HL-60 (cell line): ENCODE measurements at regions not wholly inside any gene's neighbourhood (a gene's known extent, or its start where the extent isn't known, plus 50 kb on each side); places are given as distances from the start of the nearest gene placed in this dataset.

Source experiments
- DNase-seq, 2 experiments: peaks; one replicate each; pipeline ENCODE4 v3.0.0-alpha.2; 2010 to 2020; ENCODE audit warnings: low read depth in 1 of 2, low spot score in 1 of 2
- H3K27ac ChIP-seq: fragments of 250-450 bp; sonication (Bioruptor Pico); replicated peaks from 2 replicates; pipeline ENCODE4 v1.5.1; 2020; ENCODE audit warnings: mild to moderate bottlenecking, moderate library complexity
- H3K27me3 ChIP-seq: fragments of 250-450 bp; sonication (Bioruptor Pico); 2 replicates; pipeline ENCODE4 v1.5.1; 2021; ENCODE audit warnings: mild to moderate bottlenecking, moderate library complexity; ENCODE audit not compliant: insufficient read depth, poor library complexity, severe bottlenecking
- H3K4me3 ChIP-seq: replicated peaks from 2 replicates; pipeline ENCODE4 v1.5.1; 2011; ENCODE audit warnings: mild to moderate bottlenecking, control low read depth, low read length; ENCODE audit not compliant: insufficient read depth
- GABPA ChIP-seq: IDR thresholded peaks from 2 replicates; pipeline ENCODE4 v1.6.1; 2012; ENCODE audit warnings: low read depth
- POLR2AphosphoS5 ChIP-seq: IDR thresholded peaks from 2 replicates; pipeline ENCODE4 v1.6.1; 2012; ENCODE audit warnings: low read depth
- SPI1 ChIP-seq: IDR thresholded peaks from 2 replicates; pipeline ENCODE4 v1.6.1; 2012; ENCODE audit warnings: low read depth, mild to moderate bottlenecking, borderline replicate concordance
- TF ChIP-seq, protein P1 (sequence below): IDR thresholded peaks from one replicate; pipeline ENCODE4 v1.5.1; 2011; ENCODE audit warnings: low read length, control low read depth, inconsistent platforms; ENCODE audit not compliant: insufficient read depth
- TF ChIP-seq, protein P2 (sequence below): IDR thresholded peaks from 2 replicates; pipeline ENCODE4 v1.6.1; 2012; ENCODE audit warnings: low read depth; ENCODE audit not compliant: insufficient replicate concordance

DNA sequence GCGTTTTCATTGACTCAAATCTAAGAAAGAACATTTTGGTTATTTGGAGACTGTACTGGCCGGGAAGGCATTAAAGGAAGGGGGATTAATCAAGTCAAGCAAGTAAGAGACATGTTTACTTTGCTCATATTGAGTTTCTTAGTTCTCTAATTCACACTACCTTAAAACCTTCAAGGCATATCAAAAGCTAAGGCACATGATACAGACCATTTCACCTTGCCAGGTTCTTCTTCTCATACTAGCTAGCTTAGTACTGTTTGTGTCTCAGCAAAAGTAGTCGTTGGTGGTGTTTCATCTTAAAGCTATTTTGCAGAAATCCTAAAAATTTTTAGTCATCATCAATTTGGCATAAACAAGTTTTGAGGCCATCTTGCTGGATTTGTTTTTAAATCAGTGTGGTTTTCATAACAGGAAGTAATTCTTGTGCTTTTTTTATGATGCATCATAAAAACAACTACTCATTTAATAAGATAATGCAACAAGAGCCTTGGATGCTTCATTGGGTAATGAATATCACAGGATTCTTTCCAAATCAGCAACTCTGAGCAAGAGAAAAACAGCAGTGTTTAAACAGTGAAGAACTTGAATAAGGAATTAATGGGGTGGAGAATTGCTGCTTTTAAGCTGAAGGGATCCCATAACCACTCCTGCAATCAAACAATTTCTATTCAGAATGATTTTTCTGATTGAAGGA, 425.3 kb downstream of the EPM2A start:
- Histone ChIP-seq H3K27ac (no peak overlapping the region), H3K4me3 (no peak overlapping the region), H3K27me3 (no peaks in the 10 kb centered on the region)
- no peak for DNase-seq
- TF ChIP-seq, protein P1, sequence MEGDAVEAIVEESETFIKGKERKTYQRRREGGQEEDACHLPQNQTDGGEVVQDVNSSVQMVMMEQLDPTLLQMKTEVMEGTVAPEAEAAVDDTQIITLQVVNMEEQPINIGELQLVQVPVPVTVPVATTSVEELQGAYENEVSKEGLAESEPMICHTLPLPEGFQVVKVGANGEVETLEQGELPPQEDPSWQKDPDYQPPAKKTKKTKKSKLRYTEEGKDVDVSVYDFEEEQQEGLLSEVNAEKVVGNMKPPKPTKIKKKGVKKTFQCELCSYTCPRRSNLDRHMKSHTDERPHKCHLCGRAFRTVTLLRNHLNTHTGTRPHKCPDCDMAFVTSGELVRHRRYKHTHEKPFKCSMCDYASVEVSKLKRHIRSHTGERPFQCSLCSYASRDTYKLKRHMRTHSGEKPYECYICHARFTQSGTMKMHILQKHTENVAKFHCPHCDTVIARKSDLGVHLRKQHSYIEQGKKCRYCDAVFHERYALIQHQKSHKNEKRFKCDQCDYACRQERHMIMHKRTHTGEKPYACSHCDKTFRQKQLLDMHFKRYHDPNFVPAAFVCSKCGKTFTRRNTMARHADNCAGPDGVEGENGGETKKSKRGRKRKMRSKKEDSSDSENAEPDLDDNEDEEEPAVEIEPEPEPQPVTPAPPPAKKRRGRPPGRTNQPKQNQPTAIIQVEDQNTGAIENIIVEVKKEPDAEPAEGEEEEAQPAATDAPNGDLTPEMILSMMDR = no peak
- TF ChIP-seq SPI1 (no peak), POLR2AphosphoS5 (no peak), GABPA (no peak)
- TF ChIP-seq, protein P2, sequence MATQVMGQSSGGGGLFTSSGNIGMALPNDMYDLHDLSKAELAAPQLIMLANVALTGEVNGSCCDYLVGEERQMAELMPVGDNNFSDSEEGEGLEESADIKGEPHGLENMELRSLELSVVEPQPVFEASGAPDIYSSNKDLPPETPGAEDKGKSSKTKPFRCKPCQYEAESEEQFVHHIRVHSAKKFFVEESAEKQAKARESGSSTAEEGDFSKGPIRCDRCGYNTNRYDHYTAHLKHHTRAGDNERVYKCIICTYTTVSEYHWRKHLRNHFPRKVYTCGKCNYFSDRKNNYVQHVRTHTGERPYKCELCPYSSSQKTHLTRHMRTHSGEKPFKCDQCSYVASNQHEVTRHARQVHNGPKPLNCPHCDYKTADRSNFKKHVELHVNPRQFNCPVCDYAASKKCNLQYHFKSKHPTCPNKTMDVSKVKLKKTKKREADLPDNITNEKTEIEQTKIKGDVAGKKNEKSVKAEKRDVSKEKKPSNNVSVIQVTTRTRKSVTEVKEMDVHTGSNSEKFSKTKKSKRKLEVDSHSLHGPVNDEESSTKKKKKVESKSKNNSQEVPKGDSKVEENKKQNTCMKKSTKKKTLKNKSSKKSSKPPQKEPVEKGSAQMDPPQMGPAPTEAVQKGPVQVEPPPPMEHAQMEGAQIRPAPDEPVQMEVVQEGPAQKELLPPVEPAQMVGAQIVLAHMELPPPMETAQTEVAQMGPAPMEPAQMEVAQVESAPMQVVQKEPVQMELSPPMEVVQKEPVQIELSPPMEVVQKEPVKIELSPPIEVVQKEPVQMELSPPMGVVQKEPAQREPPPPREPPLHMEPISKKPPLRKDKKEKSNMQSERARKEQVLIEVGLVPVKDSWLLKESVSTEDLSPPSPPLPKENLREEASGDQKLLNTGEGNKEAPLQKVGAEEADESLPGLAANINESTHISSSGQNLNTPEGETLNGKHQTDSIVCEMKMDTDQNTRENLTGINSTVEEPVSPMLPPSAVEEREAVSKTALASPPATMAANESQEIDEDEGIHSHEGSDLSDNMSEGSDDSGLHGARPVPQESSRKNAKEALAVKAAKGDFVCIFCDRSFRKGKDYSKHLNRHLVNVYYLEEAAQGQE = no peak

DNA sequence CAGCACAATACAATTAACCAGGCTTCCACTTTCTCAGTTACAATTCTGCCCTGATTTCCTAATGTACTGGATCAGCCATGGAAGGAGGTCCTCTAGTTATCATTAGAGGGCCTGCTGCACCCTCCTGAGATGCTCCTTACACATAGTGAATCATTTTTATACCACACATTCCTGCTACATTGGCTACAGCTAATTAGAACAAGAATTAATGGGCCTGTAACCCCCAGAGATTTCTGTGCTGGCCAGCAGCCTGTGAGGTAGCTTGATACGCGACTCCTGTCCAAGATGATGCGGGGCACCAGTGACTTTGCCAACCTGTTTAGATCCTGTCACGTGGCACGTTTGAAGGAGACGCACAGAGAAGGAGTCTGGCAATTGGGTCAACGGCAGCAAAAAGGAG, 422.8 kb downstream of the EPM2A start:
- Histone ChIP-seq H3K27ac (no peak overlapping the region), H3K27me3 (no peaks in the 10 kb centered on the region), H3K4me3 (no peak overlapping the region)
- DNase-seq = no peak
- TF ChIP-seq GABPA = no peak
- TF ChIP-seq POLR2AphosphoS5 = no peak
- TF ChIP-seq, protein P1 = no peak
- no peak for TF ChIP-seq SPI1
- TF ChIP-seq, protein P2 = no peak

DNA sequence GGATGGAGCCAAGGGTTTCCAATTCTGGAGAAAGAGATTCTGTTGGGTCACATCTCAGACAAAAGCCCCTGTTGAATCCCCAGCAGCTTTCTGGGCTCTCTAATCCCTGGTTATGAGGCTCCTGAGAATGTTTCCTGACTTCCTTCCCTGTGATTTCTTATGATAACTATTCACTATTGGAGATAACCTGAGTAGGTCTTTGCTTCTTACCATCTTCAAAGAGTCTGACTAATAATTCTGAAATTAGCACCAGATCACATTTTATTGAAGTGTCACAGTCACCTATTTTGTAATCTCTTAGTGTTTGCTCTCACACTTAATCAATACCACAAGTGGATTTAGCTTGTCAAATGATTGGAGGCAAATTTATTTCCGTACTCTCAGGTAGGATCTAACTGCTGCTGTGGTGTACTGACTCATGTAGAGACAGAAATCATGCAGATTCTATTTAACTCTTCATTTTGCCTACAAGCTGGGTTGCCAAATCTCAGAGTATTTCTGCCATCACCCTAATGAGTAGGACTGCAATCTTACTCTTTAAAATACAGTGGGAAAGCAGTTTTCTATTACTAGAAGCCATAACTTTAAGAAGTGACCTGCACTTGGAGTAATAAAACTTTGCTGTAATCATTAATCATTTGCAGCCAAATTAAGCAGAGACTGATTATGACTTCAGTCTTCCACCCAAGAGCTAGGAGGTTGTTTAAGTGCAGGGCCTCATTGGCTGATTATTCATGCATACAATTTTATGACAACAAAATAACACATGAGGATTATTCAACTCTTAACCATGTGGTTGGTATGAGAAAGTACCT, 422.1 kb downstream of the EPM2A start:
- Histone ChIP-seq H3K27ac (no peak overlapping the region), H3K4me3 (no peak overlapping the region), H3K27me3 (no peaks in the 10 kb centered on the region)
- TF ChIP-seq, protein P2 = no peak
- TF ChIP-seq POLR2AphosphoS5 (no peak), SPI1 (no peak), GABPA (no peak)
- TF ChIP-seq, protein P1 = no peak
- no peak for DNase-seq
